GM18867 (cell line): ENCODE measurements at regions not wholly inside any gene's neighbourhood (a gene's known extent, or its start where the extent isn't known, plus 50 kb on each side); places are given as distances from the start of the nearest gene placed in this dataset.

ENCODE experiments used
- ATAC-seq: cut with Tn5 transposase; IDR thresholded peaks from one replicate; pipeline ENCODE4 v1.9.1; 2021; ENCODE audit warnings: mild to moderate bottlenecking, moderate library complexity; ENCODE audit not compliant: unreplicated experiment

GRCh38 chr1:112788054-112788453, 72.9 kb upstream of the PPM1J start:
- ATAC-seq = no peak

GRCh38 chr1:112783059-112783458, 67.9 kb upstream of the PPM1J start:
- no peak for ATAC-seq

- ATAC-seq = no peak
Measured at GRCh38 chr1:112779665-112780526, 64.8 kb upstream of the PPM1J start.

GRCh38 chr1:112778137-112778536, 63.0 kb upstream of the PPM1J start:
- ATAC-seq = no peak

- ATAC-seq = no peak
Measured at GRCh38 chr1:112776688-112777087, 61.6 kb upstream of the PPM1J start.

GRCh38 chr1:112772781-112773180, 57.6 kb upstream of the PPM1J start:
- no peak for ATAC-seq

GRCh38 chr1:112770724-112771123, 55.6 kb upstream of the PPM1J start:
- no peak for ATAC-seq

- ATAC-seq = no peak
Measured at GRCh38 chr1:112769611-112770010, 54.5 kb upstream of the PPM1J start.

GRCh38 chr1:112767646-112768045, 52.5 kb upstream of the PPM1J start:
- no peak for ATAC-seq
